ENCODE measurements at regions not wholly inside any gene's neighbourhood (a gene's known extent, or its start where the extent isn't known, plus 50 kb on each side); places are given as distances from the start of the nearest gene placed in this dataset.

DNA sequence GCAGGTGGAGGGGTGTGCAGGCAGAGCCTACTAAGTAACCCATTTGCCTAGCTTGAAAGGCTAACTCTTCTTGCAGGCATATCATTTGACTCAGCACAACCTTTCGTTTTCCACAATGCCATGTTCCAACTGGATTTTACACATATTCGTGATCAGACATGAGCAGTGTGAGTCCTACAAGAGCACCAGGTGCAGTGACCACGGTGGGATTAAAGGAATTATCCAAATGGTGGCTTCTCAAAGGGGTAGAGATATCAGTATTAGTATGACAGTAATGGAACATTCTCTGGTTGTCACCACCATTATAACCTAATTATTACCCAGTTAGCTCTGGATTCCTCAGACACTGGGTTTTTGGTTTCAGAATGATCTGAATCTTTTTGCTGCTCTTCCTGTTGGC, 323.5 kb downstream of the LMO4 start:
- TF ChIP-seq CTCF (IDR thresholded peaks at IDR 0.05): no peak
- no peak for TF ChIP-seq POLR2A (IDR thresholded peaks at IDR 0.05)
